CD8-positive, alpha-beta memory T cell (primary cell): ENCODE measurements at regions not wholly inside any gene's neighbourhood (a gene's known extent, or its start where the extent isn't known, plus 50 kb on each side); places are given as distances from the start of the nearest gene placed in this dataset.

Source experiments
- CTCF ChIA-PET: fragments of 350-600 bp; sonication (Branson Sonifier 250); formaldehyde crosslinking; loops from one replicate; lab custom pipeline; 2021; ENCODE audit warnings: antibody characterized with exemption; lab: Charles Lee
- POLR2A ChIA-PET: fragments of 350-600 bp; sonication (Branson Sonifier 250); formaldehyde crosslinking; loops from one replicate; lab custom pipeline; 2021; ENCODE audit warnings: antibody characterized with exemption; lab: Charles Lee
- DNase-seq, 5 donors: peaks; one replicate each; pipeline versions ENCODE4 v3.0.0 to v3.0.0-alpha.2; 2020 to 2022; ENCODE audit warnings: mixed read lengths in 1 of 5
- H3K27ac ChIP-seq: one replicate; pipeline ENCODE4 v1.7.0; 2013; ENCODE audit warnings: low read depth, mild to moderate bottlenecking, low read length, moderate library complexity
- H3K27me3 ChIP-seq: 2 replicates; pipeline ENCODE4 v1.7.0; 2013; ENCODE audit warnings: low read length, mild to moderate bottlenecking; ENCODE audit not compliant: insufficient read depth, poor library complexity, severe bottlenecking
- H3K36me3 ChIP-seq: 2 replicates; pipeline ENCODE4 v1.7.0; 2013; ENCODE audit warnings: mild to moderate bottlenecking, low read length, moderate library complexity; ENCODE audit not compliant: insufficient read depth
- H3K4me1 ChIP-seq: 2 replicates; pipeline ENCODE4 v1.7.0; 2013; ENCODE audit warnings: mild to moderate bottlenecking, low read length, moderate library complexity; ENCODE audit not compliant: insufficient read depth
- H3K4me3 ChIP-seq: 2 replicates; pipeline ENCODE4 v1.7.0; 2013; ENCODE audit warnings: mild to moderate bottlenecking, low read length
- H3K9me3 ChIP-seq: 2 replicates; pipeline ENCODE4 v1.7.0; 2013; ENCODE audit warnings: mild to moderate bottlenecking, low read length
- H3K27ac Mint-ChIP-seq, 8 donors: one replicate each; pipeline ENCODE4 v1.8.0; 2020 to 2021; ENCODE audit warnings: mixed read lengths in 8 of 8, mild to moderate bottlenecking in 6 of 8, inconsistent platforms in 3 of 8, moderate library complexity in 3 of 8
- H3K27me3 Mint-ChIP-seq, 2 donors: one replicate each; pipeline ENCODE4 v1.8.0; 2020 to 2021; ENCODE audit warnings: mixed read lengths in 2 of 2, mild to moderate bottlenecking in 1 of 2, moderate library complexity in 1 of 2
- H3K36me3 Mint-ChIP-seq, 3 donors: one replicate each; pipeline ENCODE4 v1.8.0; 2020 to 2021; ENCODE audit warnings: mixed read lengths in 3 of 3, inconsistent platforms in 1 of 3, mild to moderate bottlenecking in 1 of 3
- H3K4me1 Mint-ChIP-seq, 3 donors: one replicate each; pipeline ENCODE4 v1.8.0; 2020 to 2021; ENCODE audit warnings: mixed read lengths in 3 of 3, inconsistent platforms in 1 of 3, mild to moderate bottlenecking in 1 of 3
- H3K4me3 Mint-ChIP-seq, 7 donors: one replicate each; pipeline ENCODE4 v1.8.0; 2020 to 2021; ENCODE audit warnings: mixed read lengths in 7 of 7, mild to moderate bottlenecking in 6 of 7, moderate library complexity in 4 of 7, inconsistent platforms in 2 of 7
- H3K9me3 Mint-ChIP-seq, 5 donors: one replicate each; pipeline ENCODE4 v1.8.0; 2020 to 2022; ENCODE audit warnings: mixed read lengths in 5 of 5, mild to moderate bottlenecking in 3 of 5, moderate library complexity in 2 of 5, inconsistent platforms in 1 of 5

- POLR2A ChIA-PET, result no interaction called here
- H3K36me3 ChIP-seq, result no peaks in the 10 kb centered on the region
- H3K27me3 ChIP-seq, result no peaks in the 10 kb centered on the region
- Mint-ChIP-seq H3K4me3 (no peak overlapping the region), H3K36me3 (peaks cover 0 to under 1% (median 0%) of the 10 kb centered on the region in 3 donors), H3K27ac (no peak overlapping the region), H3K4me1 (no peaks in the 10 kb centered on the region), H3K9me3 (no peaks in the 10 kb centered on the region), H3K27me3 (no peaks in the 10 kb centered on the region)
- no peaks in the 10 kb centered on the region for H3K9me3 ChIP-seq
- H3K4me3 ChIP-seq, result no peak overlapping the region
- no peak for DNase-seq
- H3K27ac ChIP-seq, result no peak overlapping the region
- no peaks in the 10 kb centered on the region for H3K4me1 ChIP-seq
- CTCF ChIA-PET, result no interaction called here
Observed at GRCh38 chr3:110066206-110066605, 728.9 kb upstream of the DPPA4 start.

GRCh38 chr3:110067527-110067926 lies 730.2 kb upstream of the DPPA4 start:
- Mint-ChIP-seq H3K27me3 (no peaks in the 10 kb centered on the region), H3K36me3 (peaks cover 0 to 8% (median 0%) of the 10 kb centered on the region in 3 donors), H3K27ac (no peak overlapping the region), H3K4me1 (no peaks in the 10 kb centered on the region), H3K4me3 (no peak overlapping the region), H3K9me3 (no peaks in the 10 kb centered on the region)
- Histone ChIP-seq H3K4me3 (no peak overlapping the region), H3K27me3 (no peaks in the 10 kb centered on the region), H3K36me3 (no peaks in the 10 kb centered on the region), H3K4me1 (no peaks in the 10 kb centered on the region), H3K9me3 (no peaks in the 10 kb centered on the region), H3K27ac (no peak overlapping the region)
- DNase-seq, result no peak
- ChIA-PET POLR2A (no interaction called here), CTCF (no interaction called here)

GRCh38 chr3:110069761-110070160 lies 732.4 kb upstream of the DPPA4 start:
- no peaks in the 10 kb centered on the region for H3K27me3 Mint-ChIP-seq
- POLR2A ChIA-PET, result no interaction called here
- Histone ChIP-seq H3K36me3 (no peaks in the 10 kb centered on the region), H3K27me3 (no peaks in the 10 kb centered on the region), H3K4me3 (no peak overlapping the region), H3K4me1 (no peaks in the 10 kb centered on the region), H3K27ac (no peak overlapping the region), H3K9me3 (no peaks in the 10 kb centered on the region)
- DNase-seq, result no peak
- H3K4me3 Mint-ChIP-seq, result no peak overlapping the region
- no peaks in the 10 kb centered on the region for H3K9me3 Mint-ChIP-seq
- CTCF ChIA-PET, result no interaction called here
- no peak overlapping the region for H3K27ac Mint-ChIP-seq
- peaks cover 0 to 13% (median 0%) of the 10 kb centered on the region in 3 donors for H3K36me3 Mint-ChIP-seq
- H3K4me1 Mint-ChIP-seq, result no peaks in the 10 kb centered on the region

- H3K9me3 Mint-ChIP-seq, result no peaks in the 10 kb centered on the region
- Histone ChIP-seq H3K27ac (no peak overlapping the region), H3K4me1 (no peaks in the 10 kb centered on the region), H3K9me3 (no peaks in the 10 kb centered on the region), H3K27me3 (no peaks in the 10 kb centered on the region), H3K36me3 (no peaks in the 10 kb centered on the region), H3K4me3 (no peak overlapping the region)
- H3K4me1 Mint-ChIP-seq, result no peaks in the 10 kb centered on the region
- no peaks in the 10 kb centered on the region for H3K27me3 Mint-ChIP-seq
- ChIA-PET POLR2A (no interaction called here), CTCF (no interaction called here)
- H3K4me3 Mint-ChIP-seq, result no peak overlapping the region
- H3K36me3 Mint-ChIP-seq, result peaks cover 0 to 13% (median 0%) of the 10 kb centered on the region in 3 donors
- H3K27ac Mint-ChIP-seq, result no peak overlapping the region
- DNase-seq, result no peak
Observed at GRCh38 chr3:110070161-110070916, 733.0 kb upstream of the DPPA4 start.

GRCh38 chr3:110074095-110074494 lies 736.7 kb upstream of the DPPA4 start:
- no peak overlapping the region for H3K4me3 Mint-ChIP-seq
- DNase-seq, result no peak
- Histone ChIP-seq H3K9me3 (no peaks in the 10 kb centered on the region), H3K4me1 (no peaks in the 10 kb centered on the region), H3K36me3 (no peaks in the 10 kb centered on the region), H3K27ac (no peak overlapping the region), H3K27me3 (no peaks in the 10 kb centered on the region), H3K4me3 (no peak overlapping the region)
- CTCF ChIA-PET, result no interaction called here
- H3K27me3 Mint-ChIP-seq, result no peaks in the 10 kb centered on the region
- peaks cover 0 to 13% (median 0%) of the 10 kb centered on the region in 3 donors for H3K36me3 Mint-ChIP-seq
- H3K9me3 Mint-ChIP-seq, result no peaks in the 10 kb centered on the region
- no peak overlapping the region for H3K27ac Mint-ChIP-seq
- POLR2A ChIA-PET, result no interaction called here
- no peaks in the 10 kb centered on the region for H3K4me1 Mint-ChIP-seq

- Mint-ChIP-seq H3K4me3 (no peak overlapping the region), H3K4me1 (no peaks in the 10 kb centered on the region), H3K27me3 (no peaks in the 10 kb centered on the region), H3K36me3 (peaks cover 0 to 5% (median 0%) of the 10 kb centered on the region in 3 donors), H3K27ac (no peak overlapping the region), H3K9me3 (no peaks in the 10 kb centered on the region)
- no peak overlapping the region for H3K27ac ChIP-seq
- no peaks in the 10 kb centered on the region for H3K36me3 ChIP-seq
- CTCF ChIA-PET, result no interaction called here
- POLR2A ChIA-PET, result no interaction called here
- no peaks in the 10 kb centered on the region for H3K4me1 ChIP-seq
- DNase-seq, result no peak
- H3K4me3 ChIP-seq, result no peak overlapping the region
- no peaks in the 10 kb centered on the region for H3K9me3 ChIP-seq
- H3K27me3 ChIP-seq, result no peaks in the 10 kb centered on the region
Observed at GRCh38 chr3:110077093-110077492, 739.7 kb upstream of the DPPA4 start.

GRCh38 chr3:110093411-110093810 lies 756.1 kb upstream of the DPPA4 start:
- Mint-ChIP-seq H3K4me3 (no peak overlapping the region), H3K27ac (no peak overlapping the region), H3K36me3 (peaks cover 0 to 3% (median 0%) of the 10 kb centered on the region in 3 donors), H3K27me3 (no peaks in the 10 kb centered on the region), H3K4me1 (no peaks in the 10 kb centered on the region), H3K9me3 (no peaks in the 10 kb centered on the region)
- Histone ChIP-seq H3K9me3 (no peaks in the 10 kb centered on the region), H3K27ac (no peak overlapping the region), H3K27me3 (no peaks in the 10 kb centered on the region), H3K36me3 (no peaks in the 10 kb centered on the region), H3K4me3 (no peak overlapping the region), H3K4me1 (no peaks in the 10 kb centered on the region)
- ChIA-PET CTCF (no interaction called here), POLR2A (no interaction called here)
- DNase-seq, result no peak

- H3K27me3 ChIP-seq, result no peaks in the 10 kb centered on the region
- H3K4me3 Mint-ChIP-seq, result no peak overlapping the region
- H3K27ac Mint-ChIP-seq, result no peak overlapping the region
- H3K4me3 ChIP-seq, result no peak overlapping the region
- no peaks in the 10 kb centered on the region for H3K36me3 ChIP-seq
- no peaks in the 10 kb centered on the region for H3K4me1 Mint-ChIP-seq
- DNase-seq, result no peak
- no peaks in the 10 kb centered on the region for H3K9me3 ChIP-seq
- ChIA-PET CTCF (no interaction called here), POLR2A (no interaction called here)
- no peaks in the 10 kb centered on the region for H3K4me1 ChIP-seq
- H3K36me3 Mint-ChIP-seq, result peaks cover 0 to 3% (median 0%) of the 10 kb centered on the region in 3 donors
- H3K27ac ChIP-seq, result no peak overlapping the region
- H3K27me3 Mint-ChIP-seq, result no peaks in the 10 kb centered on the region
- no peaks in the 10 kb centered on the region for H3K9me3 Mint-ChIP-seq
Observed at GRCh38 chr3:110093812-110094401, 756.6 kb upstream of the DPPA4 start.
